PC-9 (cell line): ENCODE measurements at regions not wholly inside any gene's neighbourhood (a gene's known extent, or its start where the extent isn't known, plus 50 kb on each side); places are given as distances from the start of the nearest gene placed in this dataset.

Experiments
- EZH2 ChIP-seq: fragments of 200-600 bp; sonication (generic); IDR thresholded peaks from 2 replicates; pipeline ENCODE4 v1.8.0; 2017; ENCODE audit warnings: antibody characterized with exemption, low read depth
- TF ChIP-seq, protein P1 (sequence below): fragments of 200-600 bp; sonication (generic); conservative IDR thresholded peaks from 2 replicates; pipeline ENCODE4 v1.6.1; 2017; ENCODE audit warnings: mixed run types, antibody characterized with exemption, mild to moderate bottlenecking, moderate library complexity

DNA sequence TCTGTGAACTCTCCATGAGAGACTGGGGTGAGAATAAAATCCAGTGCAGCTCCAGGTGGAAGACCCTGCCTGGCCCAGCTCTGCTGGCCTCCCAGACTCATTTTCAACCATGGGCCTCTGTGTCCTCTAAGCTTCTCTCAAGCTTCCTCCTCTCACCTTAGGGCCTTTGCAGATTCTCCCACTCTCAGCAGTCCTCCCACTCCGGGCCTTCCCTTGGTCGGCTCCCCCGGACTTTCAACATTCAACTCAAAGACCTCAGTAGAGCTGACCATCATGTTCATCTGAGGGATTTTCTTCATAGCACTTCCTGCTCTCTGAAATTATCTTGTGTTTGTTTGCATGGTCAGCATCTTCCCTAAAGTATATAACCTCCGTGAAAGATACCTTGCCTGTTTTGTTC is 370.5 kb upstream of the ZNF507 start:
- TF ChIP-seq, protein P1, sequence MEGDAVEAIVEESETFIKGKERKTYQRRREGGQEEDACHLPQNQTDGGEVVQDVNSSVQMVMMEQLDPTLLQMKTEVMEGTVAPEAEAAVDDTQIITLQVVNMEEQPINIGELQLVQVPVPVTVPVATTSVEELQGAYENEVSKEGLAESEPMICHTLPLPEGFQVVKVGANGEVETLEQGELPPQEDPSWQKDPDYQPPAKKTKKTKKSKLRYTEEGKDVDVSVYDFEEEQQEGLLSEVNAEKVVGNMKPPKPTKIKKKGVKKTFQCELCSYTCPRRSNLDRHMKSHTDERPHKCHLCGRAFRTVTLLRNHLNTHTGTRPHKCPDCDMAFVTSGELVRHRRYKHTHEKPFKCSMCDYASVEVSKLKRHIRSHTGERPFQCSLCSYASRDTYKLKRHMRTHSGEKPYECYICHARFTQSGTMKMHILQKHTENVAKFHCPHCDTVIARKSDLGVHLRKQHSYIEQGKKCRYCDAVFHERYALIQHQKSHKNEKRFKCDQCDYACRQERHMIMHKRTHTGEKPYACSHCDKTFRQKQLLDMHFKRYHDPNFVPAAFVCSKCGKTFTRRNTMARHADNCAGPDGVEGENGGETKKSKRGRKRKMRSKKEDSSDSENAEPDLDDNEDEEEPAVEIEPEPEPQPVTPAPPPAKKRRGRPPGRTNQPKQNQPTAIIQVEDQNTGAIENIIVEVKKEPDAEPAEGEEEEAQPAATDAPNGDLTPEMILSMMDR, result no peak
- no peak for TF ChIP-seq EZH2
